Memory B cell (primary cell): ENCODE measurements at regions not wholly inside any gene's neighbourhood (a gene's known extent, or its start where the extent isn't known, plus 50 kb on each side); places are given as distances from the start of the nearest gene placed in this dataset.

Source experiments
- ATAC-seq: fragments of 150-1000 bp; cut with Tn5 transposase; 2 replicates; pipeline ENCODE4 v1.10.0; 2021; ENCODE audit warnings: low read depth, mild to moderate bottlenecking, moderate library complexity
- DNase-seq, 2 donors: peaks; one replicate each; pipeline ENCODE4 v3.0.0; 2022; ENCODE audit warnings: low spot score in 2 of 2
- H3K27ac Mint-ChIP-seq: one replicate; pipeline ENCODE4 v1.8.0; 2022; ENCODE audit warnings: mild to moderate bottlenecking, moderate library complexity, mixed read lengths
- H3K27me3 Mint-ChIP-seq: one replicate; pipeline ENCODE4 v1.8.0; 2022; ENCODE audit warnings: mixed read lengths
- H3K36me3 Mint-ChIP-seq: one replicate; pipeline ENCODE4 v1.8.0; 2022; ENCODE audit warnings: mild to moderate bottlenecking, mixed read lengths
- H3K4me1 Mint-ChIP-seq: one replicate; pipeline ENCODE4 v1.8.0; 2022; ENCODE audit warnings: mixed read lengths
- H3K4me3 Mint-ChIP-seq: one replicate; pipeline ENCODE4 v1.8.0; 2022; ENCODE audit warnings: mild to moderate bottlenecking, moderate library complexity, mixed read lengths
- H3K9me3 Mint-ChIP-seq: one replicate; pipeline ENCODE4 v1.8.0; 2022; ENCODE audit warnings: mixed read lengths

DNA sequence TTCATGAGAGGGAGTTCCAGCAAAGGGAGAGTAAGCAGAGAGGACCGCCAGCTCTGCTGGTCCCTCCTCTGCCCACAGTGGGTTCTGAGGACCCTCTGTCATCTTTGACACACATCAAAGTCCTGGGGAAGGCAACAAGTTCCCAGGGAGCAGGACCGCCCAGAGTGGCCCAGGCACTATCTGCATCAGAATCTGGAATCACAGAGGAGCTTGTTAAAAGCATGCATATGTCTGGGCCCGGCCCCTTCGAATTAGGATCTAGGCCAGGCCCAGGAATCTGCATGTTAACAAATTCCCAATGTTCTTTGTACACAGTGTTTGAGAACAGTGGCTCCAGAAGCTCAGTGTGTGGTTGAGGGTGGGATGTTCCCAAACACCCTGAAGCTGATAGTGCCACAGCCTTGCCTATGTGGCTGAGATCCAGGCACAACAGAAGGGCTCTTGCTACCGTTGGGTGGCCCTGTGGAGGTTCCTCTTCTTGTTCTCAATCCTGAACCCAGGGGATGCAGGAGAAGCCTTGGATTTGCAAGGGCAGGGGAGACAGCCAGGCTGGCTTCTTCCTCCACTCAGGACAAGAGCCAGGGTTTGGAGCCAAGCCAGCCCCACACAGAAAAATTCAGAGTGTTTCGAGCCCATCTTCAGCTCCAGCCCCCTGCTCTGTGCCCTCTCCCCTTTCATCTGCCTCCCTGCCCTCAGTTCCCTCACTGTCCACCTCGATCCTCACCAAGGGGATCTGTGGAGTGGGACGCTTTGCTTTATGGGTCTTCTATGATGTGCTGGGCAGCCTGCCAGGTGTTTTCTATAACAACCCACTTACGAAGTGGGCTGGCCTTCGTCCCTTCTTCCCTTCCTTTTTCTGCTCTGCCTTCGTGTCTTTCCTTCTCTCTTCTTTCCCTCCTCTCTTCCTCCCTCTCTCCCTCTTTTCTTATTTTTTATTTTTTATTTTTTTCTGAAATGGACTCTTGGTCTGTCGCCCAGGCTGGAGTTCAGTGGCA lies 129.0 kb upstream of the TMPRSS2 start:
- no peaks in the 10 kb centered on the region for H3K36me3 Mint-ChIP-seq
- no peak overlapping the region for H3K4me3 Mint-ChIP-seq
- ATAC-seq (no peak), DNase-seq (no peak)
- no peak overlapping the region for H3K27ac Mint-ChIP-seq
- H3K4me1 Mint-ChIP-seq, result no peaks in the 10 kb centered on the region
- peaks cover 27% of the 10 kb centered on the region for H3K27me3 Mint-ChIP-seq
- H3K9me3 Mint-ChIP-seq, result peaks cover 8% of the 10 kb centered on the region

DNA sequence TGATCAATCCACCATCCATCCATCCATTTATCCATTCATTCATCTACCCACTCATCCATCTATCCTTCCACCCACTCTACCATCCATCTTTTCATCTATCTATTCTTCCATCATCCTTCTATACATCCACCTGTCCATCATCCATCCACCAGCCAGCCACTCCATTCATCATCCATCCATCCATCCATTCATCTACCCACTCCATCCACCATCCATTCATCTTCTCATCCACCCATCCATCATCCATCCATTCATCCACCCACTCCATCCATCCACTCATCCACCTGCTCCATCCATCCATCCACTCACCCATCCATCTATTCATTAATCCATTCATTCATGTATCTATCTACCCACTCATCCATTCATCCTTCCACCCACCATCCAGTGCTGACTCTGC lies 127.9 kb upstream of the TMPRSS2 start:
- no peak for DNase-seq
- ATAC-seq, result no peak
- Mint-ChIP-seq H3K27ac (no peak overlapping the region), H3K27me3 (peaks cover 32% of the 10 kb centered on the region), H3K9me3 (peaks cover 8% of the 10 kb centered on the region), H3K4me3 (no peak overlapping the region), H3K36me3 (no peaks in the 10 kb centered on the region), H3K4me1 (no peaks in the 10 kb centered on the region)

DNA sequence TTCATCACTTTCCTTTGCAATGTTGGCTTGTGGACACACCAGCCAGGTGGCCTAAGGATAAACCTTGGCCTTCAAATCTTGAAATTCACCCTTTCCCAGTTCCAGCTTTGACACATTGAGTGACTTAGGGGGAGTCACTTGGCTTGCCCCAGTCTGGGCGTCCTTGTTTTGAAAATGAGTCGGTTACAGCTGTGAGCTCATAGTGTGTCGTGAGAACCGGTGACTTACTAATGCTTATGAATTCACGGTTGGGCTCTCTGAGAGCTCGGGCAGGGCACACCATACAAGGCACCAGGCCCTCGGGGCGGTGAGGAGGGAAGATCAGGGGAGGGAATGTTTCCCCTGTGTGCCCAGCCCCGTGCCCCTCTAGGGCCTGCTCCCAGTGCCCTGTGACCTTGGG lies 126.9 kb upstream of the TMPRSS2 start:
- no peaks in the 10 kb centered on the region for H3K36me3 Mint-ChIP-seq
- H3K4me3 Mint-ChIP-seq, result no peak overlapping the region
- H3K27ac Mint-ChIP-seq, result no peak overlapping the region
- H3K27me3 Mint-ChIP-seq, result peaks cover 28% of the 10 kb centered on the region
- ATAC-seq, result no peak
- H3K9me3 Mint-ChIP-seq, result peaks cover 8% of the 10 kb centered on the region
- no peak for DNase-seq
- H3K4me1 Mint-ChIP-seq, result no peaks in the 10 kb centered on the region

DNA sequence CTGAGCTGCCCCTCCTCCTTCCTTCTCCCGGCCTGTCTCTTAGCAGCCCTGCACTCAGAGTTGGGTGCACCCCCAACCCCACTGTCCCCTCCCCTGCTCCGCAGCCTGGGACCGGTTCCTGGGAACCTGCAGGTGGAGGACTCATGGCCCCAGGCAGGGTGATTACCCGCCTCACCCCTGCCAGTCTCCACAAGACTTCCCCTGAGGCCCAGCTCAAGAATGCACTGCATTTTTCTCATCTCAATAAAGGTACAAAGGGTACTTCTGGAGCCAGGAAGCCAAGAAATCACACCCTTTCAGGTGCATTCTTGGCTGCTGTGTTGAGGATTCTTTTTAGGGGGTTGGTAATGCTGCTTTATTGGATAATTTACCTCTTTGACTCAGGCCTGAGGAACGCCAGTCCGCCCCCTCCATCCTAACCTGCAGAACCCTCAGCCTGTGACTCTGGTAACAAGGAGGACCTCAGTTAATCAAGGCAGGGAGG lies 126.3 kb upstream of the TMPRSS2 start:
- Mint-ChIP-seq H3K36me3 (no peaks in the 10 kb centered on the region), H3K4me3 (no peak overlapping the region), H3K27me3 (peaks cover 24% of the 10 kb centered on the region), H3K27ac (no peak overlapping the region), H3K4me1 (no peaks in the 10 kb centered on the region), H3K9me3 (peaks cover 8% of the 10 kb centered on the region)
- no peak for ATAC-seq
- DNase-seq, result no peak

DNA sequence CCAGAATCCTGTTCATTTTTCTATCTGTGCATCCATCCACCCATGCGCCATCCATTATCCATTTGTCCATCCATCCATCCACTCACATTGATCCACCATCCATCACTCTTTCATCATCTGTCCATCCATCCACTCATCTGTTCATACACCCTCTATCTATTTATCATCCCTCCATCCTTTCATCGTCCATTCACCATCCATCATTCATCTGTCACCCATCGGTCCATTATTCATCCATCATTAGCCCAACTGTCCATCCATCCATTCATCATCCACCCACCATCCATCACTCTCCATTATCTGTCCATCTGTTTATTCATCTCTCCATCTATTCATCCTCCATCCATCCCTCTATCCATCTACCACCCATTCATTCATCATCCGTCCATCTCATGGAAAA lies 125.7 kb upstream of the TMPRSS2 start:
- Mint-ChIP-seq H3K9me3 (peaks cover 8% of the 10 kb centered on the region), H3K27ac (no peak overlapping the region), H3K4me1 (no peaks in the 10 kb centered on the region), H3K27me3 (peaks cover 24% of the 10 kb centered on the region), H3K4me3 (no peak overlapping the region), H3K36me3 (no peaks in the 10 kb centered on the region)
- ATAC-seq (no peak), DNase-seq (no peak)

DNA sequence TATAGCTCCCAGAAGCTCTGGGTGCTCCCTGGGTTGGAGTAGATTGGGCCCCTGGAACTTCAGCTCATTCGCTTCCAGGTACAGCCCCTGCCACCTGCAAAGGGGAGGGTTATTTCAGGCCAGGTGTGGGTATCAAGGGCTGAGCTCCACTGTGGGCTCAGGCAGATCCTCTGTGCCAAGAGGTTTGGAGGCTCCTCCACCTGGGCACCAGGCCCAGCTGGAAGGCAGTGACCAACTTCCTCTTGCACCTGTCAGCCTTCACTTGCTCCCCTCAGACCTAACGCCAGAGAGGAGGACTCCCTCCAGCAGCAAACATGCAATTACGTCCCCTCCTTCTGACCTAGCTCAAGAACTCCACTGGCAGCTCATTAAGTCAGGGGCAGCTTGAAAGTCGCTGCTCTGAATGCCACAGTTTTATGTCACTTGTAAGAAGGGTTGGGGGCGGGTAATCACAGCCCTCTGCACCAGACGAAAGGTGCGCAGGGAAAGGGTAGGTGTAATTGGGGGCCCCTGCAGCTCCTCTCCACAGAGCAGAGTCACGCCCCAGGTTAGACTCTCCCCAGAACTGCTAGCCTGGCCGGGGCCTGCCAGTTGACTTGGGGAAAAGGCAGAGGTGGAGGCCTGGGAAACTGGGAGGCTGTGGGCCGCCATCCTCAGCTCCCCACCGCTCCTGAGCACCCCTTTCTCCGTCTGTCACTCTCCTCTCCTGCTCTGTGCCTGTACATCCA lies 125.0 kb upstream of the TMPRSS2 start:
- no peaks in the 10 kb centered on the region for H3K36me3 Mint-ChIP-seq
- no peaks in the 10 kb centered on the region for H3K4me1 Mint-ChIP-seq
- DNase-seq (no peak), ATAC-seq (no peak)
- no peak overlapping the region for H3K27ac Mint-ChIP-seq
- H3K4me3 Mint-ChIP-seq, result no peak overlapping the region
- H3K27me3 Mint-ChIP-seq, result peaks cover 24% of the 10 kb centered on the region
- peaks cover 8% of the 10 kb centered on the region for H3K9me3 Mint-ChIP-seq

DNA sequence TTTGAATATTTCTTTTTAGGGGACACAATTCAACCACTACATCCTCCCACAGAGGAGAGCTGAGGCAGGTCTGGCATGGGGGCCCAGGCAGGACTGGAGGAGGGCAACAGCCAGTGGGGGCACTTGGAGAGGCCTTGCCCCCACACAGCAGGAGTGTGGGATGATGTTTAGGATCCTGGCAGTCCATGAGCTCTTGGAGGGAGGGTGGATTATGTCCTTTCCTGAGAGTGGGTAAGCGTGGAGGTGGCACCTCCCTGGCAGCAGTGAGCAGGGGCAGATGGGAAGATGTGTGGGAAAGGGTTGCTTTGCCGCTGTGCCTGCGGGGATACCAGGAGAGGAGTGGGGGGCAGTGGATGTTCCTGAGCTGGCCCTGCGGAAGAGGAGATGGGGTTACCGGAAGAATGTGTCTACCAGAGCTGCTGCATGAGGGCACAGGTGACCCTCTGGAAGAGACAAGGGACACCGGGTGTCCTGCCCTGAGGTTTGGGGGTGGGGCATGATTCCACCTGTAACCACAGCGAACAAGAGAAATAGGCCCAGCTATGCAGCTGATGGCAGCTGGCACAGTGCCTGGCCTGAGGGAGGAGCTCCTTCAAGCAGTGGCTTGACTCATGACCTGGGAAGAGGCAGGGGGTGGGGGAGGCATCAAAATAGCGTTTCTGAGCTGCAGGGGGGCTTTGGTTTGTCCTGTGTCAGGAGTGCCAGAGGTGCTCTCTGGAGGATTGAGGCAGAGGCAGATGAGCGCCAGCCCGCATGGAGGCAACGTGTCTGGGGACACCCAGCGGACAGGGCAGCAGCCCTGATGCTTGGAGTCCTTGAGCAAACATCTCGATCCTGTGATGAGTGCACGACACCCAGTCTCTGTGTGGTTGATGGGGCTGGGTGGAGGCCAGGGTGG lies 123.9 kb upstream of the TMPRSS2 start:
- H3K9me3 Mint-ChIP-seq, result peaks cover 8% of the 10 kb centered on the region
- no peak overlapping the region for H3K27ac Mint-ChIP-seq
- no peak overlapping the region for H3K4me3 Mint-ChIP-seq
- H3K36me3 Mint-ChIP-seq, result no peaks in the 10 kb centered on the region
- ATAC-seq, result no peak
- DNase-seq, result no peak
- H3K27me3 Mint-ChIP-seq, result peaks cover 19% of the 10 kb centered on the region
- no peaks in the 10 kb centered on the region for H3K4me1 Mint-ChIP-seq

DNA sequence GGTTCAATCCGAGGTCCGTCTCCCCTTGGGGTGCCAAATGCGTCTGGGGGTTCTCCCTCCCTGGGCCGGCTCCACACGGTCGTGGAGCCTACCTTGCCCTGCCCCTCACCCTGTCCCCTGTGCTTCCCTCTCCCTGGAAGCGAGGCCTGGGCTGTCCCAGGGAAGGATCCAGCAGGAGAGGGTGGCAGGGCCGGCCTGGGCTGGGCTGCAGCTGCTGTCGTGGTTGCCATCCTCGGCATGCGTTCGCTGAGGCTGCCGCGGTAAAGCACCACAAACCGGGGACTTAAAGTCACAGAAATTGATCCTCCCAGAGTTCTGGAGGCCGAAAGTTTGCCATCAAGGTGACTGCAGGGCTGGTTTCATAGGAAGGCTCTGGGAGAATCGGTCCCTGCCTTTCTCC lies 123.0 kb upstream of the TMPRSS2 start:
- Mint-ChIP-seq H3K4me3 (no peak overlapping the region), H3K4me1 (no peaks in the 10 kb centered on the region), H3K27me3 (peaks cover 18% of the 10 kb centered on the region), H3K27ac (no peak overlapping the region), H3K36me3 (no peaks in the 10 kb centered on the region), H3K9me3 (peaks cover 6% of the 10 kb centered on the region)
- DNase-seq, result no peak
- no peak for ATAC-seq

DNA sequence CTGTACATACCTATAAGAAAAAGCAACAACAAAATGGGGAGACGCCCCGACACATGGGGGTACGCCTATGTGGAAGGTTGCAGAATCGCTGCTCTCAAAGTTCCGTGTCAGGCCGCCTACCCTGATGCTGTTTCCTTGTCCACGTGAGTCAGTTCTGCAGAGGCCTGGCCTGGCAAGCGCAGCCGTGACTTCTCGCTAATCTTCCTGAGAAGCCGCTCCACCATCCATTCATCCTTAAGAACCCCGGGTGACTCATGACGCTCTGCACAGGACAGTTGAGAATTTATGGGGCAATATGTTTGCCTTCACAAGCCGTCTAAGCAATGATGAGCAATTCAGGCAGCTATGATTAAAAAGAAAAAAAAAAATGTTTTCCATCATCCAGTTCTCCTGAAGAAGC lies 122.3 kb upstream of the TMPRSS2 start:
- H3K27ac Mint-ChIP-seq, result no peak overlapping the region
- DNase-seq (no peak), ATAC-seq (no peak)
- no peak overlapping the region for H3K4me3 Mint-ChIP-seq
- peaks cover 19% of the 10 kb centered on the region for H3K27me3 Mint-ChIP-seq
- H3K4me1 Mint-ChIP-seq, result no peaks in the 10 kb centered on the region
- no peaks in the 10 kb centered on the region for H3K36me3 Mint-ChIP-seq
- peaks cover 2% of the 10 kb centered on the region for H3K9me3 Mint-ChIP-seq

DNA sequence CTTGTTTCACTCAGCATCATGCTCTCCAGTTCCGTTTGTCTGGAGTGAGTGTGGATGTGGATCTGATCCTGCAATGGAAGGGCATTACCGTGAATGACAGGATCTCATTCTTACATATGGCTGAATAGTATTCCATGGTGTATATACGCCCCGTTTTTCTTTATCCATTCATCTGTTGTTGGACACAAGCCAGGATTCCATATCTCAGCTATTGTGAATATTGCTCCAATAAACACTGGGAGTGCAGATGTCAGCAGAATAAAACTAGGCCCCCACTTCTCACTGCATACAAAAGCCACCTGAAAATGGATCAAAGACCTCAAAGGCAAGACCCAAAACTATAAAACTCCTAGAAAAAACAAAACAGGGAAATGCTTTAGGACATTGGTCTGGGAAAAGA lies 120.3 kb upstream of the TMPRSS2 start:
- H3K36me3 Mint-ChIP-seq, result no peaks in the 10 kb centered on the region

DNA sequence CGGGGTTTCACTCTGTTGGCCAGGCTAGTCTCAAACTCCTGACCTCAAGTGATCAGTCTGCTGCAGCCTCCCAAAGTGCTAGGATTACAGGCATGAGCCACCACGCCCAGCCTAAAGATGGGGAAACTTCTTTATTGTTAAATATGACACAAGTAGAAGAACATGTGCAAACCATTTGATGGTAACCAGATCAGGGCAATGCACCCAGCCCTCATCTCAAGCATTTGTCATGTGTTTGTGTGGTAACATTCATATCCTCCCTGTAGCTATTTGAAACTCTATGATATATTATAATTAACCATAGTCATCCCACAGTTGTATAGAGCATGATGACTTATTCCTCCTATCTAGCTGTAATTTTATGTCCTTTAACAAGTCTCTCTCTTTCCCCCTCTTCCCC lies 119.5 kb upstream of the TMPRSS2 start:
- ATAC-seq (no peak), DNase-seq (no peak)
- Mint-ChIP-seq H3K27me3 (peaks cover 22% of the 10 kb centered on the region), H3K36me3 (no peaks in the 10 kb centered on the region), H3K4me1 (no peaks in the 10 kb centered on the region), H3K4me3 (no peak overlapping the region), H3K9me3 (no peaks in the 10 kb centered on the region), H3K27ac (no peak overlapping the region)

More for the DNA sequence above, 120.3 kb upstream of the TMPRSS2 start:
- no peak overlapping the region for H3K4me3 Mint-ChIP-seq
- H3K27ac Mint-ChIP-seq, result no peak overlapping the region
- no peaks in the 10 kb centered on the region for H3K9me3 Mint-ChIP-seq
- H3K4me1 Mint-ChIP-seq, result no peaks in the 10 kb centered on the region
- ATAC-seq (no peak), DNase-seq (no peak)
- H3K27me3 Mint-ChIP-seq, result peaks cover 20% of the 10 kb centered on the region

DNA sequence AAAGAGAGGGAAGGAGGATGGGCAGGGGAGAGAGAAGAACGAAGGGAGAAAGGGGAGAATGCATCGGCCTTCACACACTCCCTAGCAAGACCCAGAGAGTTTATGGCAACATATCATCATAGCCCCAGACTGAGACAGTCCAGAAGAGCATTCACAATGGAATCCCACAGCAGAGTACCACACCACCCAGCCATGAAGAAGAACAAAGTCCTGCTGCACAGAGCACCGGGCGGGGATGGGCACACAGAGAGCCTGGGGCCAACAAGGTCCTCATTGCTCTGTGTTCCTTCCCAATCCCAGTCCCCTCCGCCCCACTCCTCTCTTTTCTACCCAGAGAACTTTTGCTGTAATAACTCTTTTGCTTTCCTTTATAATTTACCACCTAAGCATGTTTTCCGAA lies 118.1 kb upstream of the TMPRSS2 start:
- no peak overlapping the region for H3K27ac Mint-ChIP-seq
- H3K36me3 Mint-ChIP-seq, result no peaks in the 10 kb centered on the region
- H3K27me3 Mint-ChIP-seq, result peaks cover 22% of the 10 kb centered on the region
- DNase-seq (no peak), ATAC-seq (no peak)
- no peaks in the 10 kb centered on the region for H3K4me1 Mint-ChIP-seq
- no peaks in the 10 kb centered on the region for H3K9me3 Mint-ChIP-seq
- H3K4me3 Mint-ChIP-seq, result no peak overlapping the region

DNA sequence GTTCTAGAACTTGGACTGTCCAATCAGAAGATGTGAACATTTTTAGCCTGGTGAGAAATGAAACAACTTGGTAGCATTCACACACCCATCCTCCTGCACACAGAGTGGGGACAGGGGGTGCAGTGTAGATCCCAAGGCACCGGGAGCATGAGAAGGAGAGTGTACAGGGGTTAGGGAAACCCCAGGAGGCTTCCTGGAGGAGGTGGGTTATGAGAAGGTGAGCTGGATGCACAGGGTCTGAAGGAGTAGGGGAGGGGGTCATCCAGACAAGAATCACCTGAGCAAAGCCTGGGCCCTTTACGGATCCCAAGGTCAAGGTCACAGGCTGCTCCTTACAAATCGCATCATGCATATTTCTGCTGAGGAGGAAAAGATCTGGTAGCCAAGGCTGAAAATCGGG lies 117.5 kb upstream of the TMPRSS2 start:
- H3K27me3 Mint-ChIP-seq, result peaks cover 22% of the 10 kb centered on the region
- H3K27ac Mint-ChIP-seq, result no peak overlapping the region
- no peak for DNase-seq
- H3K9me3 Mint-ChIP-seq, result no peaks in the 10 kb centered on the region
- H3K4me1 Mint-ChIP-seq, result no peaks in the 10 kb centered on the region
- H3K4me3 Mint-ChIP-seq, result no peak overlapping the region
- no peak for ATAC-seq
- H3K36me3 Mint-ChIP-seq, result no peaks in the 10 kb centered on the region
